GM18867 (cell line): ENCODE measurements at regions not wholly inside any gene's neighbourhood (a gene's known extent, or its start where the extent isn't known, plus 50 kb on each side); places are given as distances from the start of the nearest gene placed in this dataset.
"Not testable (repeated sequence)": the region's sequence is repeated elsewhere in the genome, so short reads cannot be mapped to it uniquely, and the experiment has no call there.

Source experiments
- ATAC-seq: cut with Tn5 transposase; IDR thresholded peaks from one replicate; pipeline ENCODE4 v1.9.1; 2021; ENCODE audit warnings: mild to moderate bottlenecking, moderate library complexity; ENCODE audit not compliant: unreplicated experiment

- ATAC-seq: no peak
Observed at GRCh38 chr10:33041783-33042437, 83.9 kb upstream of the ITGB1 start.

GRCh38 chr10:33040436-33040835 lies 82.4 kb upstream of the ITGB1 start:
- no peak for ATAC-seq

GRCh38 chr10:33039181-33039580 lies 81.2 kb upstream of the ITGB1 start:
- no peak for ATAC-seq

GRCh38 chr10:33038672-33039071 lies 80.6 kb upstream of the ITGB1 start:
- no peak for ATAC-seq

- ATAC-seq: no peak
Observed at GRCh38 chr10:33037726-33038125, 79.7 kb upstream of the ITGB1 start.

GRCh38 chr10:33036670-33037069 lies 78.6 kb upstream of the ITGB1 start:
- no peak for ATAC-seq

GRCh38 chr10:33035411-33035810 lies 77.4 kb upstream of the ITGB1 start:
- no peak for ATAC-seq

- no peak for ATAC-seq
Observed at GRCh38 chr10:33034931-33035330, 76.9 kb upstream of the ITGB1 start.

GRCh38 chr10:33032654-33033151 lies 74.7 kb upstream of the ITGB1 start:
- ATAC-seq: peak; percentile 50

- ATAC-seq: no peak
Observed at GRCh38 chr10:33031815-33032653, 74.0 kb upstream of the ITGB1 start.

- ATAC-seq: no peak
Observed at GRCh38 chr10:33031171-33031570, 73.1 kb upstream of the ITGB1 start.

GRCh38 chr10:33028515-33028914 lies 70.5 kb upstream of the ITGB1 start:
- not testable (repeated sequence) for ATAC-seq

- ATAC-seq: no peak
Observed at GRCh38 chr10:33027088-33027487, 69.1 kb upstream of the ITGB1 start.

- no peak for ATAC-seq
Observed at GRCh38 chr10:33026422-33026821, 68.4 kb upstream of the ITGB1 start.

- no peak for ATAC-seq
Observed at GRCh38 chr10:33025910-33026309, 67.9 kb upstream of the ITGB1 start.

GRCh38 chr10:33025039-33025438 lies 67.0 kb upstream of the ITGB1 start:
- ATAC-seq: peak; percentile 100

GRCh38 chr10:33022691-33023090 lies 64.7 kb upstream of the ITGB1 start:
- no peak for ATAC-seq

GRCh38 chr10:33022090-33022489 lies 64.1 kb upstream of the ITGB1 start:
- ATAC-seq: no peak

- ATAC-seq: no peak
Observed at GRCh38 chr10:33016988-33017387, 59.0 kb upstream of the ITGB1 start.

- ATAC-seq: no peak
Observed at GRCh38 chr10:33015761-33016547, 57.9 kb upstream of the ITGB1 start.

- not testable (repeated sequence) for ATAC-seq
Observed at GRCh38 chr10:33013331-33013730, 55.3 kb upstream of the ITGB1 start.
